HG02642 (cell line): ENCODE measurements at regions not wholly inside any gene's neighbourhood (a gene's known extent, or its start where the extent isn't known, plus 50 kb on each side); places are given as distances from the start of the nearest gene placed in this dataset.

Experiments
- ATAC-seq: cut with Tn5 transposase; IDR thresholded peaks from one replicate; pipeline ENCODE4 v1.9.1; 2021; ENCODE audit warnings: mild to moderate bottlenecking; ENCODE audit not compliant: unreplicated experiment, poor library complexity

GRCh38 chr15:39300451-39301153, 280.3 kb upstream of the THBS1 start:
- no peak for ATAC-seq

GRCh38 chr15:39301589-39301999, 279.3 kb upstream of the THBS1 start:
- no peak for ATAC-seq

- no peak for ATAC-seq
These were observed 277.9 kb upstream of the THBS1 start for GRCh38 chr15:39302936-39303335.

- no peak for ATAC-seq
These were observed 276.6 kb upstream of the THBS1 start for GRCh38 chr15:39304201-39304841.

GRCh38 chr15:39304931-39305728, 275.7 kb upstream of the THBS1 start:
- no peak for ATAC-seq

DNA sequence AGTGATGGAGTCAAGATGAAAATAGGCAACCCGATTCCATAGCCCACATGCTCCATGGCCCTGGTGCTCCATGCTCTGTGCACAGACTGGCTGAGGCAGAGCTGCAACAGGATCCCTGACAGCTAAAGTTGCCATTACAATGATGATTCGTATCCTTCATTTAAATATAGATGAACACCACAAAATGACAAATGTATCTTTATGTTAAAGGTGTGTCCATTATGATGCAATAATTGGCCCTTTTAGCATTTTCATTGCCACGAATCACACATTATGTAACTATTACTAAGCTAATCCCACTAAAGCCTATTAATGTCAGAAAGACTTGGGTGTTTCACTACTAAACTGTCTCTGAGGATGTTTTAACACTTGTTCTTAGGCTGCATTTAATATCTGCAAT, 270.2 kb upstream of the THBS1 start:
- ATAC-seq, result no peak

- peak; percentile 84 for ATAC-seq
These were observed 267.9 kb upstream of the THBS1 start for GRCh38 chr15:39312984-39313383.

DNA sequence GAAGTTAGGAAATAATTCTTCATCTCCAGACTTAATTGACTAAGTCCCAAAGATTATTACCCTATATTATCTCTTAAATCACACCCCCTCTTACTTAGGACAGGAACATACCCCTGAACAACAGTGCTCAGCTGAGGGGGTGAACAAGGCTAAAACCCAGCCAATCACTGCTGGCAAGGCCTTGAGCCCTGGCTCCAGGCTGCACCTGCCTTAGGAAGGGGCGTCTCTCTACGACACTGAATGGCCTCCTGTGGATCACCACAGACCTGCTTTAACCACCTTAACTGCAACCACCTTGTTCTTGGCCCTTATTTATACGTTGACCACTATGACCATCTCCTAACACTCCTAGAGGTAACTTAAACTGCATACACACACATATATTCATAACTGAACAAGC, 267.4 kb upstream of the THBS1 start:
- no peak for ATAC-seq

GRCh38 chr15:39313881-39314280, 267.0 kb upstream of the THBS1 start:
- ATAC-seq, result no peak

DNA sequence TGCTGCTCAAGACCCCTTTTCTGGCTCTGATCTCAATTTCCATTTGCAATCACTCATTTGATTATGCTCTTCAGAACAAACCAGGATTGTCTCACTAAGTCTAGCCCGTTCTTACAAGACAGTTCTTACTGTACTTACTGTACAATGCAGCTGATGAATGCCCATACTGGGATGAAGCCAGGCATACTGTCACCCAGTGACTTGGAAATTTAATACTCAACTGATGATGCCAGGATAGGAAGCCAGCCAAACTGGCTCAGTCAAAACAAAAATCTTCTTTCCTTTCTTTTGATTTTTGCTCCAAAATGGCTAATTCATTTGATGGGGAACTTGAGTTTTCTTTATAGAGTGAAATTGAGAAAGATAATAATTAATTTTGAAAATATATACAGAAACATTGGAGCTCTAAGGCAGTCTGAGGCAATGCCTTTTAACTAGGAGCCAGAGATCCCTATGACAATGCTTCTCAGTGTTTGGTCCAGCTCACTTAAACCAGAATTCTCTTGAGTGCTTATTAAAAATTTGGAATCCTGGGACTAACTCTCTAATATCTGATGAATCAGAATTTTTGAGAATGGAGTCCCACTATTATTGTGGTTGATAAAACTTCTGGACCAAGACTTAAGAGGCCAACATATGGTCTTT, 265.6 kb upstream of the THBS1 start:
- no peak for ATAC-seq

- ATAC-seq, result no peak
These were observed 263.7 kb upstream of the THBS1 start for GRCh38 chr15:39317225-39317624.

- no peak for ATAC-seq
These were observed 262.6 kb upstream of the THBS1 start for GRCh38 chr15:39318231-39318630.

DNA sequence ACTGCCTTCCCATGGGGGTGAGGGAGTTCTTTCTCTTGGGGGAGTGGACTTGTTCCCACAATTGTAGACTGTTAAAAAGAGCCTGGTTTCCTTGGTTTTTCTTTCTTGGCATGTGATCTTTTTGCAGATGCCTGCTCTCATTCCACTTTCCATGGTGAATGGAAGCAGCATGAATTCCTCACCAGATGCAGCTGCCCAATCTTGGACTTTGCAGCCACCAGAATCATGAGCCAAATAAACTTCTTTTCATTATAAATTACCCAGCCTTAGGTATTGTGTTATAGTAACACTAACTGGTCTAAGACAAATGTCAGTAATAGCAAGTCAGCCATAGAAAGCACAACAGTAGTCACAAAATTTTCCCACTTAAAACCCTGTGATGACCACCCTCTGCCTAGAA, 260.5 kb upstream of the THBS1 start:
- ATAC-seq, result no peak

GRCh38 chr15:39320886-39321285, 260.0 kb upstream of the THBS1 start:
- ATAC-seq, result no peak

GRCh38 chr15:39321977-39322376, 258.9 kb upstream of the THBS1 start:
- ATAC-seq, result no peak

- no peak for ATAC-seq
These were observed 257.7 kb upstream of the THBS1 start for GRCh38 chr15:39323157-39323556.

- no peak for ATAC-seq
These were observed 257.2 kb upstream of the THBS1 start for GRCh38 chr15:39323706-39324105.

DNA sequence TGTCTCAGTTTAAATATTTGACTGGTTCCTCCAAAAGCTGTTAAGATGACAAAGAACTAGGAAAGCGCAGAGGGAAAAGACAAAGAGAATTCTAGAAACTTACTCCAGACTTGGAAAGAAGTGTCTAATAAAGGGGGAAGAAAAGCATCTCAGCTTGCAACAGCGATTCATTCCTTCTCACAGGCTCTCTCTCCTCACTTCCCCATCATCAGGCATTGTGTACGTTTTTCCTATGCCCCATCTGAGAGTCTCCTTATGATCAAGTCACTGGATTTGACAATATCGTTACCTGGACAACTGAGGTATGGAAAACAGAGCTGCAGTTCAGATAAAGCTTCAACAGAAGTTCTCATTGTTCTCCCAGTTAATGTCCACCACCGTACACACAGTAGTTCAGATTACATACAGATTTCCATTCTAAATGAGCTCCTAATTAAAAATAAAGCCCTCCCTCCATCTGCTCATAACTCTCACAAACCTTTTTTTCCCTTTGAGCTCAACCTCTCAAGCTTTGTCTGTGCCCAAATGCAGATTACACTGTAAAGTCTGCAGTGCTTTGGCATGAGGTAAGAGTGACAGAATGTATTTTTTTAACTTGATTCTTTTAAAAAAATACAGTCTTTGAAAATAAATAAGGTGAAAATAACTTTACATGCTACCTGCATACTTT, 254.4 kb upstream of the THBS1 start:
- no peak for ATAC-seq

DNA sequence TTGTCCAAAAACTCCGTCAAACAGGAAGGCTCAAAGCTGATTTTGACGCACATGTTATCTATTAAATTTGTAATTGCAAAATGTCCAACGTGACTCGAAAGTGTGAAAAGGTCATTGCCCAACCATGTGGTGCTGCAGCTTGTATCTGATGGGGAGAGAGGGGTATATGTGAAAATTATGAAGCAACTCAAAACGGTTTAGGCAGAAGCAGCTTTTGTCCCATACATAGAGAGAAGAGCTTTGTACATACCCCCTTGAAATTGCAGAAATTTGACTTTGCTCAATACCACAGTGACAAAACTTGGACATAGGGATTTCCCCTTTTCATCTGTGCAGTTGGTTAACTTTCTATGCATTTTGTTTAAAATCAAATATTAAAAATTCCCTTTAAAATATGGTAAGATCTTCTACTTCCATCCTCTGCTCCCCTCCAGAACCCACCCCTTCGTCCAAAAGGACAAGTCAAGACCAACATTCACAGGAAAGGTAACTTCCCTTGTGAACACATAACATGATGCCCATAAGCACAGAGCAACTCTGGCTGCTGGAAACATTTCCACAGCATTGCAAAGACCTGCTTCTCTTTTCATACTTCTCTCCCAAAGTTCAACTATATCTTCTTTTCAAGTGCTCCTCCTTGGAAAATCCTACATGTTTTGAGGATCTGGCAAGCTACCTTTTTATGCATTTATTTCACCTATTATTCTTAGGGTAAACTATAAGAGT, 253.7 kb upstream of the THBS1 start:
- ATAC-seq, result no peak

DNA sequence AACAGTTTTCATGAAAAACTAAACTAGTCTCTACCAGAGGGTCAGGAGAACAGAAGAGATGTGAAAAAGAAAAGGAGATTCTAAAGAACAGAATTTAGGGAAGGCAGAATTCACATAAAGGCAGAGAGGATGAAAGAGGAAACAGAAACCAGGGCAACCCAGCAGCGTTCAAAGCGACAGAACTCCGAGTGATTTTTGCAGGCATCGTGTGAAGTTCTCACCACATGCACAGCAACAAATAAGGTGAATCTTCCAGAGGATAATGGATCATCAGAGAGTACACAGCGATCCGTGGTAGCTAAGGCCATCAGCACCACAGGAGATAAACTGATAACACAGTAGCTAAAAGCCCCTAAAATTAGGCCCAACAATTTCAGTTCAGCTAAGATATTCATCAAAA, 250.8 kb upstream of the THBS1 start:
- no peak for ATAC-seq
